Umbilical cord (tissue), 1 donor: ENCODE measurements at regions not wholly inside any gene's neighbourhood (a gene's known extent, or its start where the extent isn't known, plus 50 kb on each side); places are given as distances from the start of the nearest gene placed in this dataset.
A peak's percentile ranks its signal among the peaks of the same experiment; 100 is the strongest.
"Not testable (repeated sequence)": the region's sequence is repeated elsewhere in the genome, so short reads cannot be mapped to it uniquely, and the experiment has no call there.

Experiments
- DNase-seq: peaks from one replicate; pipeline ENCODE4 v3.0.0-alpha.2; 2015; ENCODE audit warnings: low spot score

DNA sequence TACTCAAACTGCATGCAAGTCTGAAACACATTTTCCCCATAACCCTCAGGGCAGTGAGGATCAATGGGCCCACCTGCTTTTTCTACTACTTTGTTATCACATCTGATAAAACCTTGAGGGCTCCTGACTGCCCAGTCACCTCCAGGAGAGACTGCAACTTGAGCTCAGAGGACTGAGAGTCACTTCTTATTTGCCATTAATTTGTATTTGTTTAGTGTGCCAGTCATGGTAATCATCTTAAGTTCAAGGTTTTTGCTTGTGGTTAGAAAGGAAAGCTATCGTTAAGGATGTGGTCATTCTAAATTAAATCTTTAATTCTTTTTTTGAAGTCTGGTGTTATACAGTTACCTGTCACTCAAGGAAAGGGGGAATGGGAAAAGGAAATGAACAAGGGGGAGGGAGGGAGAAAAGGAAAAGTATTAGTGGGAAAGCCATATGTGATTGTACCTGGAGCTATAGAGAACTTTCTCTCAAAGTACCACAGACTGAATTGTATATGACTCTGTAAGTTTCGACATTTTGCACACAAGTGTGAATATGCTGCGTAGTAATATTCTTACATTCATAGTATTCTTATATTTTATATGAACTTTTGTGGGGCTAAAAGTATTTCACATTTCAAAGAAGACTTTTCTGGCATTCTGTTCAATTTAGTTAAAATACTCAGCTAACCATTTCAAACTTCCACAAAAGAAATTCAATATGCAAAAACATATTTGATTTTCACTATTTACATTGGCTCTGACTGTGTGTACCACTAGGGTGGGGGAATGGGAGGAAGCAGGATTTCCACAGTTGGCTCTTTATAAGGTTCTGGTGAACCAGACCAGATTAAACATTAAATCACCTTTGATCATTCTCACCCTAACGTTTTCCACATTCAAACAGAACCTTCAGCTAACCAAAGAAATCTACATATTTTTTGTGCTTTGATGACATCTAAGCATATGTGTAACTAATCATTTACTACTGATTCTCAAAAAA is 166.5 kb upstream of the ATP11B start:
- DNase-seq, result no peak

- DNase-seq, result no peak
Observed at GRCh38 chr3:182628531-182628930, 164.8 kb upstream of the ATP11B start.

DNA sequence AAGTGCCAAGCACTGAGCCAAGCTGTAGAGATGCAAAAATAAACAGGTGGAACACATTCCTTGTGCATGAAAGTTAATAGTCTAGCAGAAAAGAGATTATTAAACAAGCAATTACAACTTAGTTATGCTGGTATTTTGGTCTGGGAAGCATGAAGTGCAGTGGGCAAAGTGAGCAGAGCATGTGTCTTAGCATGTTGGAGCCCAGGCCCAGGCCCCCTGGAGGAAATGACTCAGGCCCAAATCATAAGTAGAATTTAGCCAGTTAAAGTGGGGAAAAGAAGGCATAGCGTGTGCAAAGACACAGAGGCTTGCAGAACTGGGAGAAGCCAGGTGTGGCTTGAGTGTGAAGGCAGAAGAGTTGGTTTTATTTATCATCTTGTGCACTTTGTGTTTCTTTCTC is 163.8 kb upstream of the ATP11B start:
- DNase-seq, result no peak

DNA sequence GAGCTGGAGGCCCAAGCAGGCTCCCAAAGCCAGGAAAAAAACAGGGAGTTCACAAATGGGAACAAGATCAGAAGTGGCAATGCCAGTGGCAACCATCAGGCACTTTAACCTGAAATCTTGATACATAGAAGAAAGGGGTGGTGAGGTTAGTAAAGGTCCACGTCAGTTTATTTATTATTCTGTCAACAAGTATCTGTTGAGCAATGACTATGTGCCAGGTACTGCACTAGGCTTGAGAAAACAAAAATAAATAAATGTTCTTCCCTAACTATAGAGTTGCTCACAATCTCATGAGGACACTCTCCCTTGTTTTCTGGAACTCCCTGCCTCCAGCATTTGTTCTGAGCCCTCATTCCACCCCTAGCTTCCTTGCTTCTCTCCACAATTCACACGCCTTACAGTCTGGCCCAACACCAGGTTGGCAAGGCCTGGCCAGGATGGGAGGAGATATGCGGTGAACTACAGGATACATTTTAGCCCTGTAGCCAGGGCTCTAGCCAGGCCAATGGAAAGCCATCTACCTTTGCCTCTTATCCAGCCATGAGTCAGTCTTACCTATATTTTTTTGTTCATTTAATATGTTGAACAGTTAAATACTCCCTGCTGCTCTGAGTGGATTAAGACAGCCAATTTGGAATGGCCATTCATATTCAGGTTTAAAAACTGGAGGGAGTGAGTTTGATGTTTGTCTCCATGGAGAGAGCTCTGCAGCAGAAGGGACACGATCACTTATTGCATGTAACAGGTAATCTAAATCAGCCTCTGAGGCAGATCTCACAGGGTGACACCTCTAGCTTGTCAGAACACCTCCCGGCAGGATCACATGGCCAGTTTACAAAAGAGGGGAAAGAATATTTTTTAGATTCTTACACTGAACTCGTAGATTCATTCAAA is 161.9 kb upstream of the ATP11B start:
- no peak for DNase-seq

GRCh38 chr3:182632077-182632393 is 161.3 kb upstream of the ATP11B start:
- DNase-seq, result peak; percentile 5

GRCh38 chr3:182633186-182633585 is 160.1 kb upstream of the ATP11B start:
- no peak for DNase-seq

DNA sequence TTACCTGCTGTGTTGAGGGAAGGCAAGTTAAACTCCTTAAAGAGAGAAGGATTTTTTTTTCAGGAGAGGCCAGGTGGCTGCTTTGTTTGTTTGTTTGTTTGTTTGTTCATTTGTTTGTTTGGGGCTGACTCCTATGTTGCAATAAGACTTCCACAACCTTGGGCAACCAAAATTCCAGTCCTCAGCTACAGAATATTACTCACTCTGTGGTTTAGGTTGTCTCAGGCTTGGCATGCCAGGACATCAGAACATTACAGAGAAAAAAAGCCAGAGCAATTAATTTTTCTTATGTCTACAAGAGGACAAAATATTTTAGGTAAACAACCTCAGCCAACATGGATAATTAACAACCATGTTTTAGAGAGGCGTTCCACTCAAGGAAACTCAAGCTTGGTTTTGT is 156.7 kb upstream of the ATP11B start:
- DNase-seq, result no peak

DNA sequence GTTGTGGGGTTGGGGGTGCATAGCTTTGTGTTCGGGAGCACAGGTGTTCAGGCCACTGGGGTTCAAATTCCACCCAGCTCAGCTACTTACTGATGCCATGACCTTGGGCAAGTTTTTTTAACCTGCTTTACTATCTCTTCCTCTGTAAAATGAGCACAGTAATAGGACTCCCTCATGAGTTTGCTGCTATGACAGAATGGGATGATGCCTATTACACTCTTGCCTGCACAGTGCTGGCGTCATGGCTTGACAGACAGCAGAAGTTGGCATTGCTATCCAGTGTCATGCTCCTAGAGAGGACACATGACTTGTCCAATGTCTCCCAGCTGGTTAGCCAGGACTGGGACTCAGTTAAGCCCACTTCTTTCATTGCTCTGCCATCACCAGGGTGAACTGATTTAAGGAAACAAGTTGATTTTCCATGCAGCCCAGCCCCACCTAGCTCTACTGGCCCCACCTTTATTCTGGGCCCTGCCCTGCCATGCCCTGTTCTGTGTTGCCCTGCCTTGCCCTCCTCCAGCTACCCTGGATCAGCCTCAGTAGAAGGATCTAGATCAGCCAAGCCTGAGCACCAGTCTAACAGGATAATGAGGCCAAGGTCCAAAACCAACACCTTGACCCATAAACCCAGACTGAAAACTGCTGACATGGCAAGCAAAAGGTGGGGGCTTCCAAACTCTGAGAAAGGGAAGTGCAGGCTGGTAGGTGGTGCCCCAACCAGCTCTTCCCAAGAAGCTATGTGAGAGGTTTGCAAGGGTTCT is 155.8 kb upstream of the ATP11B start:
- DNase-seq, result no peak

DNA sequence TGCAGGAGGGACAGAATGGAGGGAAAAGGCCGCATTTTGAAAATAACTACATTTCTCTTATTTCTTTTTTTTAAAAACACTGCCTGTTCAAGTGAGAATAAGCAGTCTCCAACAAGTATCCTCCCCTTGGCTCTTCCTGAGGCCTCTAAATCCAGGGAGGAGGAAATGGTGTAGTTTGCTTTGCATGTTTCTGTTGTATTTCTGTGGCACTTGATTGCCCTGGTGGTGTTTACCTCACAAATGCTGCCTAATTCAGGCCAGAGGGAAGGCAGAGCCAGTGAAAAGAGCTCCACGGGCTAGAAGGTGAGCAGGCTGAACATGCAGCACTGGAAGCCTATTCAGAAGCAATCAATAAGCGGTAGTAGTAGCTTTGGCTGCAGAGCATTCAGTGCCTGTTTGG is 149.3 kb upstream of the ATP11B start:
- DNase-seq, result peak; percentile 39

DNA sequence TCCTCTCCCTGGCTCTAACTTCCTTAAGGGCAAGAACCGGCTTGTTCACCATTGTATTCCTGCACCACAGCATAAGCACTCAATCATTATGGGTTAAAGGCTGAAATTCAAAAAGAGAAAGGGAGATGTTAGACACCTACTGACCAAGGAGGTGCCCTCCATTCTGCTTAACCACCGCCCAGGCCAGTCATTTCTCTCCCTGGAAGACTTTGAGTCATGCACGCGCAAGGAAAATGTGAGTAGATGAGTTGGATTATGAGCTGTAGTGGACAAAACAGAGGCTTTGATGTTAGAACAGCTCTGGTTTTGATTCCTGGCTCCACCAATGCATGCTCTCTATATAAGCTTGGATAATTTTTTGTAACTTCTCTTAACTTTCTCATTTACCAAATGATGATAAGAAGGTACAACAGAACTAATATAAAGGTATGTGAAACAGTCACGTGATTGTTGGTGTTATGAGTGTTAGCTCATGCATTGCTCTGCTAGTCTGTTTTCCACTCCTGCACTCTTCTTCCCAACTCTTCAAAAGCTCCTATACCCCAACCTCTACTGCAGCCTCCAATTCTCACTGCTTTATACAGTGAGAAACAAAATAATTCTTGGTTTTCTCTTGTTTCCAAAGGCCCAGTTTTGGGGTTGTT is 148.4 kb upstream of the ATP11B start:
- DNase-seq, result peak; percentile 63

- DNase-seq, result no peak
Observed at GRCh38 chr3:182650568-182651128, 142.7 kb upstream of the ATP11B start.

GRCh38 chr3:182651461-182651860 is 141.8 kb upstream of the ATP11B start:
- DNase-seq, result no peak

GRCh38 chr3:182653065-182653464 is 140.2 kb upstream of the ATP11B start:
- not testable (repeated sequence) for DNase-seq

- DNase-seq, result no peak
Observed at GRCh38 chr3:182668541-182668940, 124.8 kb upstream of the ATP11B start.

DNA sequence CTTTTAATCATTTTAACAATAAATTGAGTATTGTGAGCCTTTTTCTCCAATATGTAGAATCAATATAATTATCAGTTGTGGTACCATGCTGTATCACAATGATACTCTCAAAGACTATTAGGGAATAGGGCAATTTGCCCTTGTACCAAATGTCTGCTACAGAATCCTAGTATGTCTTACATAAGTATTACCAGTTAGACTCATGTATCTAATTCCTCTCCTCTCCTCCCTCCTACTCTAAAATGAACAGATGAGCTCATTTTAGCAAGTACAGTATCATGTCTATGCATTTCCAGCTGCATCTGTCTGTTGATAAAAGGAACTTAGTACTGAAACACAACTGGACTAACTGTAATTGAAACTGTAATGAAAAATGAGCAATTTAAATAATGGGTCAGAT is 124.3 kb upstream of the ATP11B start:
- no peak for DNase-seq

DNA sequence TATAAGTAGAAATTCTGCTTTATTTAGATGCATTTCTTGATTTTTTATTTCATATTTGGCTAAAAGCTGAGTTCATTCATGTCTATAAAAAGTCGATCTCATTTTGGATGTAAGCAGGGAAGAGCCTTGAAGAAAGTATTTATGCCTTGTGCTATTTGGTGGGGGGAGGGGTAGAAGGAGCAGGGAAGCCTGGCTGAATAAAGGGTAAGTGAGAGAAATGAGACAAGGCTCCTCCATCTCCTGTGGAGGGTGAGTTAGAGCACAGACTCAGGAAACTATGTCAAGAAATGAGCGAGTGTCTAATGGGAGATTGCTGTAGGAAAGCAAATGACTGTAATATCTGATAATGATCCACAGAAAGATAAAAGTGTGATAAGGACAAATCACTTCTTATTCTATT is 121.8 kb upstream of the ATP11B start:
- no peak for DNase-seq

DNA sequence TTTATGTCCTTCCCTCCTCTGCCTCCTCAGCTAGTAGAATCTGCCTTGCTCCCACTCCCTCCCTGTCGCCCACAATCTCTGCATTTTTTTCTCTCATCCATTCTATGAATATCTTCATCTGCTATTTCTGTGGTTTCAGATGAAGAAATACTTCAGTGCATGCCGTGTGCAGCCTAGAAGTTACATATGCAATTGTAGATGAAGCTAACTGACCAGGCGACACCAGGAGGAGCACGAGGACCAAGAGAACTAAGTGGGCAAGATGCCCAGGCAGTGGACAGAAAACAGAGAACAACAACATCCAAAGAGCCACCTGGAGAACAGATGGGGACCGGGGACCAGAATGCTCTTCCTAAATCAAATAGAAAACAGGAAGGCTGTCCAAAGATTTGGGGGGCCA is 121.4 kb upstream of the ATP11B start:
- peak; percentile 9 for DNase-seq

- DNase-seq, result no peak
Observed at GRCh38 chr3:182673336-182673735, 120.0 kb upstream of the ATP11B start.

GRCh38 chr3:182682263-182683241 is 110.8 kb upstream of the ATP11B start:
- peak; percentile 43 for DNase-seq

DNA sequence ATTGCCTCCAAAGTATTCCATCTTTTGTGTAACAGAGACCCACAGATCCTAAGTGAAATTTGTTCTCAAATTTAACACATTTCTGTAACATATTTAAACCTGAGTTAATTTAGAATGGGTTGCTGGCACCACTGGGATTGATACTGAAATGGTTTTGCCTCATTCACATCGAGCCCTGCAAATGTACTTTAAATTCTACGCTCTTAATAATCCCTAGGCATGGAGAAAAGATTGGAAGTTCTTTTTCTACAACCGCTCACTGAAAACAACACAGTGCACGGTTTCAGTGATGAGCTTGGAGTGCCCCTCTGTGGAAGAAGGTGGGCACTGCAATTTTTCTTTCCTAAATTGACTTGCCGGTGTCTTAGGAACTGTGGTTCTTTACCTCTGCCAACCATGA is 109.9 kb upstream of the ATP11B start:
- peak; percentile 87 for DNase-seq
